Liver (tissue), 8 donors: ENCODE measurements at regions not wholly inside any gene's neighbourhood (a gene's known extent, or its start where the extent isn't known, plus 50 kb on each side); places are given as distances from the start of the nearest gene placed in this dataset.

Source experiments
- DNase-seq: peaks from one replicate; pipeline ENCODE4 v3.0.0-alpha.2; 2017; ENCODE audit warnings: low spot score
- H3K27ac ChIP-seq, 2 donors: one replicate each; pipeline ENCODE4 v1.7.0; 2013; ENCODE audit warnings: inconsistent platforms in 2 of 2, low read length in 2 of 2, control low read depth in 1 of 2, low read depth in 1 of 2, mild to moderate bottlenecking in 1 of 2
- H3K27me3 ChIP-seq, 4 donors: one replicate each; pipeline versions ENCODE4 v1.6.1 to v1.7.0; 2013; ENCODE audit warnings: low read length in 3 of 4, inconsistent platforms in 1 of 4, mild to moderate bottlenecking in 1 of 4, moderate library complexity in 1 of 4; ENCODE audit not compliant: control insufficient read depth in 4 of 4, insufficient read depth in 4 of 4
- H3K36me3 ChIP-seq, 4 donors: one replicate each; pipeline versions ENCODE4 v1.6.1 to v1.7.0; 2013; ENCODE audit warnings: low read length in 3 of 4, mild to moderate bottlenecking in 3 of 4, low read depth in 1 of 4, moderate library complexity in 1 of 4; ENCODE audit not compliant: control insufficient read depth in 4 of 4, insufficient read depth in 3 of 4
- H3K4me1 ChIP-seq, 4 donors: one replicate each; pipeline versions ENCODE4 v1.6.1 to v1.7.0; 2013; ENCODE audit warnings: low read length in 3 of 4, mild to moderate bottlenecking in 3 of 4, moderate library complexity in 1 of 4; ENCODE audit not compliant: control insufficient read depth in 4 of 4, insufficient read depth in 4 of 4
- H3K4me3 ChIP-seq, 3 donors: one replicate each; pipeline versions ENCODE4 v1.6.1 to v1.7.0; 2013; ENCODE audit warnings: low read length in 3 of 3, control low read depth in 1 of 3, low read depth in 1 of 3, mild to moderate bottlenecking in 1 of 3
- H3K9ac ChIP-seq, 2 donors: one replicate each; pipeline ENCODE4 v1.7.0; 2013; ENCODE audit warnings: low read length in 2 of 2, mild to moderate bottlenecking in 2 of 2, moderate library complexity in 2 of 2, control low read depth in 1 of 2, low read depth in 1 of 2
- H3K9me3 ChIP-seq, 4 donors: one replicate each; pipeline versions ENCODE4 v1.6.1 to v1.7.0; 2013; ENCODE audit warnings: low read length in 3 of 4; ENCODE audit not compliant: control insufficient read depth in 4 of 4
- EGR1 ChIP-seq, 2 donors: IDR thresholded peaks; 2 replicates each; pipeline ENCODE4 v1.6.1; 2016 to 2018; ENCODE audit warnings: antibody characterized with exemption in 2 of 2, low read depth in 2 of 2
- FOXA1 ChIP-seq: IDR thresholded peaks from 2 replicates; pipeline ENCODE4 v1.6.1; 2016; ENCODE audit warnings: antibody characterized with exemption
- FOXA2 ChIP-seq: IDR thresholded peaks from 2 replicates; pipeline ENCODE4 v1.6.1; 2016; ENCODE audit warnings: antibody characterized with exemption
- GABPA ChIP-seq, 2 donors: IDR thresholded peaks in 1 of 2; conservative IDR thresholded peaks in 1 of 2; 2 replicates each; pipeline ENCODE4 v1.6.1; 2016; ENCODE audit warnings: antibody characterized with exemption in 2 of 2, mild to moderate bottlenecking in 1 of 2, moderate library complexity in 1 of 2
- HNF4A ChIP-seq, 2 donors: conservative IDR thresholded peaks; 2 replicates each; pipeline ENCODE4 v1.6.1; 2016; ENCODE audit warnings: antibody characterized with exemption in 2 of 2, mild to moderate bottlenecking in 2 of 2
- HNF4G ChIP-seq: IDR thresholded peaks from 2 replicates; pipeline ENCODE4 v1.6.1; 2016; ENCODE audit warnings: antibody characterized with exemption
- JUND ChIP-seq, 2 donors: IDR thresholded peaks; 2 replicates each; pipeline ENCODE4 v1.6.1; 2016; ENCODE audit warnings: antibody characterized with exemption in 2 of 2
- NR2F2 ChIP-seq: IDR thresholded peaks from 2 replicates; pipeline ENCODE4 v1.6.1; 2016; ENCODE audit warnings: antibody characterized with exemption
- RAD21 ChIP-seq, 2 donors: IDR thresholded peaks; 2 replicates each; pipeline ENCODE4 v1.6.1; 2016; ENCODE audit warnings: antibody characterized with exemption in 2 of 2, mild to moderate bottlenecking in 2 of 2
- RXRA ChIP-seq, 2 donors: IDR thresholded peaks; 2 replicates each; pipeline ENCODE4 v1.6.1; 2017 to 2018; ENCODE audit warnings: antibody characterized with exemption in 2 of 2, mild to moderate bottlenecking in 1 of 2
- SP1 ChIP-seq: IDR thresholded peaks from 2 replicates; pipeline ENCODE4 v1.6.1; 2018; ENCODE audit warnings: antibody characterized with exemption, mild to moderate bottlenecking
- TAF1 ChIP-seq: conservative IDR thresholded peaks from 2 replicates; pipeline ENCODE4 v1.6.1; 2016; ENCODE audit warnings: antibody characterized with exemption, mild to moderate bottlenecking
- YY1 ChIP-seq: IDR thresholded peaks from 2 replicates; pipeline ENCODE4 v1.6.1; 2016; ENCODE audit warnings: antibody characterized with exemption, mild to moderate bottlenecking
- WGBS: extraction: QIAGEN DNeasy Blood & Tissue Kit; methylation state at CpG from one replicate; pipeline ENCODE4 v1.1.7; 2013; 5-methylcytosine and 5-hydroxymethylcytosine counted together
- TF ChIP-seq, protein P1 (sequence below): fragments of 150-350 bp; IDR thresholded peaks from 2 replicates; pipeline ENCODE4 v1.5.1; 2017; ENCODE audit warnings: improper control_type of control experiment, low read depth, low read length; ENCODE audit not compliant: missing input control
- TF ChIP-seq, protein P2 (sequence below): IDR thresholded peaks from 2 replicates; pipeline ENCODE4 v1.6.1; 2016; ENCODE audit warnings: antibody characterized with exemption
- TF ChIP-seq, protein P3 (sequence below): IDR thresholded peaks from 2 replicates; pipeline ENCODE4 v1.6.1; 2016; ENCODE audit warnings: antibody characterized with exemption
- TF ChIP-seq, protein P4 (sequence below): IDR thresholded peaks from 2 replicates; pipeline ENCODE4 v1.6.1; 2016; ENCODE audit warnings: antibody characterized with exemption, mild to moderate bottlenecking
- TF ChIP-seq, protein P5 (sequence below): IDR thresholded peaks from 2 replicates; pipeline ENCODE4 v1.6.1; 2016; ENCODE audit warnings: antibody characterized with exemption
- donor health status: healthy.
- donor health status: healthy.
- donor health status: healthy.
- donor health status: healthy.
- donor health status: healthy.

DNA sequence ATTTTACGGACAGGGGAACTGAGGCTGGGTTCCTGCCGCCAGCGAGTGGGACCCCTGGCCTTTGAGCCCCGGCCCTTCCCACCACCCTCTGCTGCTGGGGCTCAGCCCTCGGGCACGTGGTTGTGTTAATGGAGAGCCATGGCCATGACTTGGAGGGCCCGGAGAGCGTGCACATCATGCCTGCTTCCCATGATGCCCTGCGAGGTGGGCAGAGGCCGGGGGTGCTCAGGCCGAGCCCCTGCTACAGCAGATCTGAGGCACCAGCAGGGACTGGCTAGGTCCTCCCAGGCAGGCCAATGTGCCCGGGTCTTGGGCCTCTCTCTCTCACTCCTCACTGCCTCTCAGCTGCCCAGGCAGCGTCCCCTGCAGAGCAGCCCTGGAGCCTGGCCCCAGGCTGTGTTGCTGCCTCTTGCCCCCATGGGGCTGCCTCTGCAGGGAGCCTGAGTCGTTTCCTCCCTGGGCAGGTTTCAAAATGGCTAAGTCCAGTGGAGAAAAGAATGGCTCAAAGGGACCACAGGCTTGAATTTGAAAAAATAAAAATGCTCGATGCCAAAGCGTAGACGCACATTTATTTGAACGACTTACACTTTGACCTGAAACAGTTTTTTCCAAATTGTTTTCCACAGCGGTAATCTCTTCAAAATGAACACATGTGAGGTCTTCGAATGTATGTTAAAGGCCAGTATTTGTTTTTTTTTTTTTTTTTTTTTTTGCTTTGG, 72.6 kb upstream of the CLDN5 start:
- no peak overlapping the region for H3K4me3 ChIP-seq
- no peak overlapping the region for H3K9ac ChIP-seq
- 78% methylated on average over 20 of the region's 20 CpGs for WGBS
- H3K27ac ChIP-seq = peak overlapping the region; percentile 24 to 51
- no peak for DNase-seq
- H3K9me3 ChIP-seq = no peaks in the 10 kb centered on the region
- TF ChIP-seq, protein P1, sequence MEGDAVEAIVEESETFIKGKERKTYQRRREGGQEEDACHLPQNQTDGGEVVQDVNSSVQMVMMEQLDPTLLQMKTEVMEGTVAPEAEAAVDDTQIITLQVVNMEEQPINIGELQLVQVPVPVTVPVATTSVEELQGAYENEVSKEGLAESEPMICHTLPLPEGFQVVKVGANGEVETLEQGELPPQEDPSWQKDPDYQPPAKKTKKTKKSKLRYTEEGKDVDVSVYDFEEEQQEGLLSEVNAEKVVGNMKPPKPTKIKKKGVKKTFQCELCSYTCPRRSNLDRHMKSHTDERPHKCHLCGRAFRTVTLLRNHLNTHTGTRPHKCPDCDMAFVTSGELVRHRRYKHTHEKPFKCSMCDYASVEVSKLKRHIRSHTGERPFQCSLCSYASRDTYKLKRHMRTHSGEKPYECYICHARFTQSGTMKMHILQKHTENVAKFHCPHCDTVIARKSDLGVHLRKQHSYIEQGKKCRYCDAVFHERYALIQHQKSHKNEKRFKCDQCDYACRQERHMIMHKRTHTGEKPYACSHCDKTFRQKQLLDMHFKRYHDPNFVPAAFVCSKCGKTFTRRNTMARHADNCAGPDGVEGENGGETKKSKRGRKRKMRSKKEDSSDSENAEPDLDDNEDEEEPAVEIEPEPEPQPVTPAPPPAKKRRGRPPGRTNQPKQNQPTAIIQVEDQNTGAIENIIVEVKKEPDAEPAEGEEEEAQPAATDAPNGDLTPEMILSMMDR = no peak
- TF ChIP-seq TAF1 (no peak), JUND (IDR thresholded peaks at IDR 0.05) (no peak), RAD21 (IDR thresholded peaks at IDR 0.05) (peak in 1 of 2 donors; percentile 26), SP1 (peak; percentile 86), NR2F2 (no peak), YY1 (no peak), HNF4G (no peak), GABPA (IDR thresholded peaks at IDR 0.05 in 1 of 2, conservative IDR thresholded peaks at IDR 0.05 in 1 of 2) (no peak), FOXA1 (no peak), RXRA (IDR thresholded peaks at IDR 0.05) (peak in 1 of 2 donors; percentile 67), HNF4A (conservative IDR thresholded peaks at IDR 0.05) (peak in 1 of 2 donors; percentile 67), EGR1 (IDR thresholded peaks at IDR 0.05; ENCODE audit: low read depth in 2 of 2) (no peak), FOXA2 (no peak)
- TF ChIP-seq, protein P2, sequence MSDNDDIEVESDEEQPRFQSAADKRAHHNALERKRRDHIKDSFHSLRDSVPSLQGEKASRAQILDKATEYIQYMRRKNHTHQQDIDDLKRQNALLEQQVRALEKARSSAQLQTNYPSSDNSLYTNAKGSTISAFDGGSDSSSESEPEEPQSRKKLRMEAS = no peak
- TF ChIP-seq, protein P3, sequence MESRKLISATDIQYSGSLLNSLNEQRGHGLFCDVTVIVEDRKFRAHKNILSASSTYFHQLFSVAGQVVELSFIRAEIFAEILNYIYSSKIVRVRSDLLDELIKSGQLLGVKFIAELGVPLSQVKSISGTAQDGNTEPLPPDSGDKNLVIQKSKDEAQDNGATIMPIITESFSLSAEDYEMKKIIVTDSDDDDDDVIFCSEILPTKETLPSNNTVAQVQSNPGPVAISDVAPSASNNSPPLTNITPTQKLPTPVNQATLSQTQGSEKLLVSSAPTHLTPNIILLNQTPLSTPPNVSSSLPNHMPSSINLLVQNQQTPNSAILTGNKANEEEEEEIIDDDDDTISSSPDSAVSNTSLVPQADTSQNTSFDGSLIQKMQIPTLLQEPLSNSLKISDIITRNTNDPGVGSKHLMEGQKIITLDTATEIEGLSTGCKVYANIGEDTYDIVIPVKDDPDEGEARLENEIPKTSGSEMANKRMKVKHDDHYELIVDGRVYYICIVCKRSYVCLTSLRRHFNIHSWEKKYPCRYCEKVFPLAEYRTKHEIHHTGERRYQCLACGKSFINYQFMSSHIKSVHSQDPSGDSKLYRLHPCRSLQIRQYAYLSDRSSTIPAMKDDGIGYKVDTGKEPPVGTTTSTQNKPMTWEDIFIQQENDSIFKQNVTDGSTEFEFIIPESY = no peak
- TF ChIP-seq, protein P4, sequence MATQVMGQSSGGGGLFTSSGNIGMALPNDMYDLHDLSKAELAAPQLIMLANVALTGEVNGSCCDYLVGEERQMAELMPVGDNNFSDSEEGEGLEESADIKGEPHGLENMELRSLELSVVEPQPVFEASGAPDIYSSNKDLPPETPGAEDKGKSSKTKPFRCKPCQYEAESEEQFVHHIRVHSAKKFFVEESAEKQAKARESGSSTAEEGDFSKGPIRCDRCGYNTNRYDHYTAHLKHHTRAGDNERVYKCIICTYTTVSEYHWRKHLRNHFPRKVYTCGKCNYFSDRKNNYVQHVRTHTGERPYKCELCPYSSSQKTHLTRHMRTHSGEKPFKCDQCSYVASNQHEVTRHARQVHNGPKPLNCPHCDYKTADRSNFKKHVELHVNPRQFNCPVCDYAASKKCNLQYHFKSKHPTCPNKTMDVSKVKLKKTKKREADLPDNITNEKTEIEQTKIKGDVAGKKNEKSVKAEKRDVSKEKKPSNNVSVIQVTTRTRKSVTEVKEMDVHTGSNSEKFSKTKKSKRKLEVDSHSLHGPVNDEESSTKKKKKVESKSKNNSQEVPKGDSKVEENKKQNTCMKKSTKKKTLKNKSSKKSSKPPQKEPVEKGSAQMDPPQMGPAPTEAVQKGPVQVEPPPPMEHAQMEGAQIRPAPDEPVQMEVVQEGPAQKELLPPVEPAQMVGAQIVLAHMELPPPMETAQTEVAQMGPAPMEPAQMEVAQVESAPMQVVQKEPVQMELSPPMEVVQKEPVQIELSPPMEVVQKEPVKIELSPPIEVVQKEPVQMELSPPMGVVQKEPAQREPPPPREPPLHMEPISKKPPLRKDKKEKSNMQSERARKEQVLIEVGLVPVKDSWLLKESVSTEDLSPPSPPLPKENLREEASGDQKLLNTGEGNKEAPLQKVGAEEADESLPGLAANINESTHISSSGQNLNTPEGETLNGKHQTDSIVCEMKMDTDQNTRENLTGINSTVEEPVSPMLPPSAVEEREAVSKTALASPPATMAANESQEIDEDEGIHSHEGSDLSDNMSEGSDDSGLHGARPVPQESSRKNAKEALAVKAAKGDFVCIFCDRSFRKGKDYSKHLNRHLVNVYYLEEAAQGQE = no peak
- TF ChIP-seq, protein P5, sequence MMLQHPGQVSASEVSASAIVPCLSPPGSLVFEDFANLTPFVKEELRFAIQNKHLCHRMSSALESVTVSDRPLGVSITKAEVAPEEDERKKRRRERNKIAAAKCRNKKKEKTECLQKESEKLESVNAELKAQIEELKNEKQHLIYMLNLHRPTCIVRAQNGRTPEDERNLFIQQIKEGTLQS = no peak
- no peaks in the 10 kb centered on the region for H3K36me3 ChIP-seq
- H3K27me3 ChIP-seq = no peaks in the 10 kb centered on the region
- H3K4me1 ChIP-seq = peaks cover 0 to 11% (median 7%) of the 10 kb centered on the region in 4 donors
